ENCODE measurements at regions not wholly inside any gene's neighbourhood (a gene's known extent, or its start where the extent isn't known, plus 50 kb on each side); places are given as distances from the start of the nearest gene placed in this dataset.

DNA sequence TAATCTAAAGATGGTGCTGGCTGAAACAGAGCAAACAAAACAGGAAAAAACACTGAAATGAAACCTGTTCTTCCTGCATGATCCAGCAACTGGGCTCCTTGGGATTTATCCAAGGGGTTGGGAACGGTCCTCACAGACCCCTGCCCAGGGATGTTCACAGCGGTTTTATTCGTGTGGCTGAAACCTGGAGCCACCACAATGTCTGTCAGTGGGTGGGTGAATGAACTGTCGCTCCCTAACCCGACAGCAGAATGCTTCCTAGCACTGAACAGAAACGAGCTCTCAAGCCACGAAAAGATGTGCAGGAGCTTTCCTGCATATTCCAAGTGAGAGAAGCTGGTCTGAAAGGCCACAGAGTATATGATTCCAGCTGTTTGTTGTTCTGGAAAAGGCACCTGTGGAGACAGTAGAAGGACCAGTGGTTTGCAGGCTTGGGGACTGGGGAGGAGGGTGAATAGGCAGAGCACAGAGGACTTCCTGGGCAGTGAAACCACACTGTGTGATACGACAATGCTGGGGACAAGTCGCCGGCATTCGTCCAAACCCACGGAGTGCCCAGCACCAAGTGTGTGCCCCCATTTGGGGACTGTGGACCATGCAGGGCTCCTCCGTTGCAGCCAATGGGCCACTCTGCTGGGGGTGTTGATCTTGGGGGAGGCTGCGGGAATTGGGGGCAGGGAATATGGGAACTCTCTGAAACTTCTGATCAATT is 73.9 kb downstream of the TEX29 start:
- intact Hi-C loops (cut with DNase I) = no loop called here
- TF ChIP-seq EP300 (IDR thresholded peaks at IDR 0.05) = no peak
- TF ChIP-seq, protein P1, sequence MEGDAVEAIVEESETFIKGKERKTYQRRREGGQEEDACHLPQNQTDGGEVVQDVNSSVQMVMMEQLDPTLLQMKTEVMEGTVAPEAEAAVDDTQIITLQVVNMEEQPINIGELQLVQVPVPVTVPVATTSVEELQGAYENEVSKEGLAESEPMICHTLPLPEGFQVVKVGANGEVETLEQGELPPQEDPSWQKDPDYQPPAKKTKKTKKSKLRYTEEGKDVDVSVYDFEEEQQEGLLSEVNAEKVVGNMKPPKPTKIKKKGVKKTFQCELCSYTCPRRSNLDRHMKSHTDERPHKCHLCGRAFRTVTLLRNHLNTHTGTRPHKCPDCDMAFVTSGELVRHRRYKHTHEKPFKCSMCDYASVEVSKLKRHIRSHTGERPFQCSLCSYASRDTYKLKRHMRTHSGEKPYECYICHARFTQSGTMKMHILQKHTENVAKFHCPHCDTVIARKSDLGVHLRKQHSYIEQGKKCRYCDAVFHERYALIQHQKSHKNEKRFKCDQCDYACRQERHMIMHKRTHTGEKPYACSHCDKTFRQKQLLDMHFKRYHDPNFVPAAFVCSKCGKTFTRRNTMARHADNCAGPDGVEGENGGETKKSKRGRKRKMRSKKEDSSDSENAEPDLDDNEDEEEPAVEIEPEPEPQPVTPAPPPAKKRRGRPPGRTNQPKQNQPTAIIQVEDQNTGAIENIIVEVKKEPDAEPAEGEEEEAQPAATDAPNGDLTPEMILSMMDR (IDR thresholded peaks at IDR 0.05) = no peak
- no peak for TF ChIP-seq POLR2AphosphoS5 (IDR thresholded peaks at IDR 0.05)
- TF ChIP-seq POLR2A (IDR thresholded peaks at IDR 0.05; ENCODE audit: low read depth) = no peak
- 83% methylated on average over 14 of the region's 14 CpGs for WGBS

DNA sequence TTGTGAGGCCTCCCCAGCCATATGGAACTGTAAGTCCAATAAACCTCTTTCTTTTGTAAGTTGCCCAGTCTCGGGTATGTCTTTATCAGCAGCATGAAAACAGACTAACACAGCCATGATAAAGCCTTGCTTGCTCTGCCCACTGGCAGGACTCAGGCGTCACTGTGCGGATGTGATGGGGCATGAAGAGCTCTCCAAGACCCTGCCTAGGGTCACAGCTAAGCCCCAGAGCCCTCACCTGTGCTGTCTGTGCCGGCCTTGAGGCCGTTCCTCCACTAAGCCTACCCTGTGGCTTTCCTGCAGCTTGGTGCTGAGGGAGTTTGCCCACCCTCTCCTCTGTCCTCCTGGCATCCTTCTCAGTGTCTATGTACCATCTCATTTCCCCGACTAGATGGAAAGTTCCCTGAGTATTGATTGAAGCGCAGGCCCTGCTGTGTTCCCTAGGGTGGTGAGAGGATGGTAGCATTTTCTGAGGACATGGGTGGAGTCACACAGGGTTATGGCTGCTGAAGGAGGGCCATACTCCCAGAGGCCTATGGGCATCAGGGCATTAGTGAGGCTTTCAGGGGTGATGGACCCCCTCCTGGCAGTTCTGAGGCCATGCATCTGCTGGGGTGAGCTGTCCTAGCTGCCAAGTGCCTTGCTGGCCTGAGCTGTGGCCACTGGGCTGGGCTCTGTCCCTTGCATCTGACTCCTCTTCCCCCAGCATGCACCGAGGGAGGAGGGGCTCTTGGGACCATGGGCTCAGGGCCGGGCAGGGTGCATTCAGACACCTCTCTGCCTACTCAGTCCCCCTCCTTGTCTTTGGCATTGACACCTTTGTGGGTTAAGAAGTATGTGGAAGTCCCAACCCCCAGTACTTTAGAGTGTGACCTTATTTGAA is 75.3 kb downstream of the TEX29 start:
- TF ChIP-seq EP300 (IDR thresholded peaks at IDR 0.05) (no peak), POLR2AphosphoS5 (IDR thresholded peaks at IDR 0.05) (no peak)
- TF ChIP-seq, protein P1 (IDR thresholded peaks at IDR 0.05) = no peak
- no peaks in the 10 kb centered on the region for H3K4me1 ChIP-seq
- no peak overlapping the region for H3K27ac ChIP-seq (replicated peaks in 1 of 4)
- no peaks in the 10 kb centered on the region for H3K36me3 ChIP-seq
- intact Hi-C loops (cut with DNase I) = no loop called here
- no peaks in the 10 kb centered on the region for H3K27me3 ChIP-seq
- H3K9me3 ChIP-seq = no peaks in the 10 kb centered on the region
- no peak overlapping the region for H3K4me3 ChIP-seq
- DNase-seq (ENCODE audit: extremely low spot score) = no peak
- 79% methylated on average over 9 of the region's 9 CpGs for WGBS

More for the DNA sequence above, 73.9 kb downstream of the TEX29 start:
- no peak overlapping the region for H3K27ac ChIP-seq (replicated peaks in 1 of 4)
- H3K4me1 ChIP-seq = no peaks in the 10 kb centered on the region
- DNase-seq (ENCODE audit: extremely low spot score) = no peak
- no peaks in the 10 kb centered on the region for H3K27me3 ChIP-seq
- no peak overlapping the region for H3K4me3 ChIP-seq
- H3K36me3 ChIP-seq = no peaks in the 10 kb centered on the region
- H3K9me3 ChIP-seq = no peaks in the 10 kb centered on the region

DNA sequence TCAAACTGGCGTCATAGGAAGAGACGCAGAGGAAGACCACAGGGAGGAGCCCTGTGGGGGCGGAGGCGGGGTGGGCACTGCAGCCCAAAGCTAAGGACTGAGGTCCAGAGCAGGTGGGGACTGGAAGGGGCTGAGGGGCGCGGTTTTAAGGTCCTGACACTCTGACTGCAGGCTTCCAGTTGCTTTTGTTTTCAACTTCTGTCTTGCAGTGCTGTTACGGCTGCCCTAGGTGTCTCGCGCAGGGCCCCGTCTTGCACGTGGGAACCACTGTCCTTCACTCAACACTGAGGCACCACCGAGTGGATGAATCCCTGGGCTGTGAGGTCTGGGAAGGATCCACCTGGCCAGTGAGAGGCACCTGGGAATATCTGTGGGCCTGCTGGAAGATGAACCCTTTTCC is 76.0 kb downstream of the TEX29 start:
- DNase-seq (ENCODE audit: extremely low spot score) = no peak
- intact Hi-C loops (cut with DNase I) = no loop called here
- TF ChIP-seq, protein P1 (IDR thresholded peaks at IDR 0.05) = no peak
- TF ChIP-seq EP300 (IDR thresholded peaks at IDR 0.05) (no peak), POLR2AphosphoS5 (IDR thresholded peaks at IDR 0.05) (no peak)
- H3K27me3 ChIP-seq = no peaks in the 10 kb centered on the region
- H3K9me3 ChIP-seq = no peaks in the 10 kb centered on the region
- WGBS = 84% methylated on average over 12 of the region's 12 CpGs
- H3K4me1 ChIP-seq = no peaks in the 10 kb centered on the region
- no peak overlapping the region for H3K4me3 ChIP-seq
- H3K27ac ChIP-seq (replicated peaks in 1 of 4) = no peak overlapping the region
- H3K36me3 ChIP-seq = no peaks in the 10 kb centered on the region

DNA sequence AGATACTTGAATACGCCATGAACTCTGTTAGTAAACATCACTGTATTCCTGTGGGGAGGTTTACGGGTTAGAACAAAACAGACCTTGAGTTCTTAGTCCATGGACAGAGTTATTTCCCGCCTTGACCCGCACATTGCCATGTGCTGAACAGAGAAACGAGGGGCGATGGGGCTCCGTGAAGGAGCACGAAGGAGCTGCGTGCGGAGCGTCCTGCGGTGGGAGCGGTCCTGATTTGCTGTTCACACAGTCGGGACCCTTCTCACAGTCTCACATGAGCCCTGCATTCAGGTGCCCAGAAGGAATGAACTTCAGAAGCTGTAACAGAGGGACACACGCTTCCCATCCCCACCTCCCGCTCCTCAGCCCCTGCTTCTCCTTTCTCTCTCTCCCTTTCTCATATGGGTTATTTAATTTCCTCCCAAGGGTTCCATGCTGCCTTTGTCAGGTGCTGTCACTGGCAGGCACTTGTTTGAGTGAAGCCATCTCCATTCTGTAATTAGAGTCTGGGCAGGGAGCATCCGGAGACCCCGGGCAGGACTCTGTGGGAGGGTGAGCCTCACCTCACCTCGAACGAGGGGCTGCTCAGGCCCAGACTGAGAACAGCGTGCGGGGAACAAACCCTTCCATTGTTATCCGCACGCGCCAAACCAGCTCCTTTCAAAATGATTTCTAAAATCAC is 76.9 kb downstream of the TEX29 start:
- DNase-seq (ENCODE audit: extremely low spot score) = no peak
- H3K4me1 ChIP-seq = no peaks in the 10 kb centered on the region
- peaks cover 0 to 9% (median 0%) of the 10 kb centered on the region in 4 donors for H3K27me3 ChIP-seq
- H3K9me3 ChIP-seq = no peaks in the 10 kb centered on the region
- WGBS = 90% methylated on average over 22 of the region's 25 CpGs
- intact Hi-C loops (cut with DNase I) = no loop called here
- no peak overlapping the region for H3K27ac ChIP-seq (replicated peaks in 1 of 4)
- no peak overlapping the region for H3K4me3 ChIP-seq
- H3K36me3 ChIP-seq = no peaks in the 10 kb centered on the region
- TF ChIP-seq EP300 (IDR thresholded peaks at IDR 0.05) (no peak), POLR2AphosphoS5 (IDR thresholded peaks at IDR 0.05) (no peak), POLR2A (IDR thresholded peaks at IDR 0.05; ENCODE audit: low read depth) (no peak)
- TF ChIP-seq, protein P1 (IDR thresholded peaks at IDR 0.05) = no peak

Measured in esophagus muscularis mucosa (tissue), 4 donors.